Head of caudate nucleus (tissue), 42 donors: ENCODE measurements at regions not wholly inside any gene's neighbourhood (a gene's known extent, or its start where the extent isn't known, plus 50 kb on each side); places are given as distances from the start of the nearest gene placed in this dataset.

Experiments used
- DNase-seq, 42 donors: peaks; one replicate each; pipeline versions ENCODE4 v3.0.0 to v3.0.0-alpha.2; 2020 to 2021; ENCODE audit warnings: mixed read lengths in 7 of 42
- intact Hi-C: fragments of 100-400 bp; cut with DNase I; formaldehyde crosslinking; loops from one replicate; pipeline ENCODE4 v1.15.0; 2022

GRCh38 chr10:84762754-84763394, 434.5 kb downstream of the CCSER2 start:
- no peak for DNase-seq
- intact Hi-C loops = no loop called here

- no peak for DNase-seq
Measured at GRCh38 chr10:84763965-84764364, 435.6 kb downstream of the CCSER2 start.

GRCh38 chr10:84765086-84765485, 436.7 kb downstream of the CCSER2 start:
- DNase-seq = no peak
- intact Hi-C loops = no loop called here

More at GRCh38 chr10:84763965-84764364, 435.6 kb downstream of the CCSER2 start:
- intact Hi-C loops = no loop called here

- intact Hi-C loops = no loop called here
- no peak for DNase-seq
Measured at GRCh38 chr10:84765656-84766055, 437.3 kb downstream of the CCSER2 start.

- DNase-seq = no peak
- intact Hi-C loops = no loop called here
Measured at GRCh38 chr10:84766923-84767322, 438.5 kb downstream of the CCSER2 start.

GRCh38 chr10:84768132-84768531, 439.7 kb downstream of the CCSER2 start:
- no peak for DNase-seq
- intact Hi-C loops = no loop called here

GRCh38 chr10:84770824-84771223, 442.4 kb downstream of the CCSER2 start:
- DNase-seq = no peak
- intact Hi-C loops = no loop called here

GRCh38 chr10:84783386-84783785, 455.0 kb downstream of the CCSER2 start:
- intact Hi-C loops = no loop called here
- peak in 28 of 42 donors; percentile 11 to 65 (median 28) for DNase-seq

GRCh38 chr10:84783909-84784308, 455.5 kb downstream of the CCSER2 start:
- intact Hi-C loops = no loop called here
- DNase-seq = no peak

- intact Hi-C loops = no loop called here
- no peak for DNase-seq
Measured at GRCh38 chr10:84784749-84785148, 456.4 kb downstream of the CCSER2 start.

- DNase-seq = no peak
- intact Hi-C loops = no loop called here
Measured at GRCh38 chr10:84789026-84789425, 460.6 kb downstream of the CCSER2 start.

- intact Hi-C loops = no loop called here
- DNase-seq = peak in 13 of 42 donors; percentile 4 to 63 (median 11)
Measured at GRCh38 chr10:84798312-84798711, 469.9 kb downstream of the CCSER2 start.

GRCh38 chr10:84801156-84801555, 472.8 kb downstream of the CCSER2 start:
- intact Hi-C loops = no loop called here
- no peak for DNase-seq

GRCh38 chr10:84801916-84802315, 473.5 kb downstream of the CCSER2 start:
- intact Hi-C loops = no loop called here
- no peak for DNase-seq

GRCh38 chr10:84805149-84805548, 476.8 kb downstream of the CCSER2 start:
- intact Hi-C loops = no loop called here

GRCh38 chr10:84811113-84811512, 482.7 kb downstream of the CCSER2 start:
- intact Hi-C loops = no loop called here
- DNase-seq = no peak

More at GRCh38 chr10:84805149-84805548, 476.8 kb downstream of the CCSER2 start:
- DNase-seq = no peak

GRCh38 chr10:84818961-84819360, 490.6 kb downstream of the CCSER2 start:
- intact Hi-C loops = no loop called here
- DNase-seq = no peak

GRCh38 chr10:84820120-84820519, 491.7 kb downstream of the CCSER2 start:
- intact Hi-C loops = no loop called here

GRCh38 chr10:84820596-84820995, 492.2 kb downstream of the CCSER2 start:
- intact Hi-C loops = no loop called here
- no peak for DNase-seq

More at GRCh38 chr10:84820120-84820519, 491.7 kb downstream of the CCSER2 start:
- peak in 9 of 42 donors; percentile 9 to 58 (median 25) for DNase-seq

- no peak for DNase-seq
- intact Hi-C loops = no loop called here
Measured at GRCh38 chr10:84822931-84823630, 494.7 kb downstream of the CCSER2 start.

GRCh38 chr10:84824525-84824924, 496.1 kb downstream of the CCSER2 start:
- no peak for DNase-seq
- intact Hi-C loops = no loop called here
